PC-9 (cell line): ENCODE measurements at regions not wholly inside any gene's neighbourhood (a gene's known extent, or its start where the extent isn't known, plus 50 kb on each side); places are given as distances from the start of the nearest gene placed in this dataset.

Experiments used
- BruUV-seq: library from RNA; stranded (reverse); fragments of 400-500 nt; replicated peaks from 2 replicates; lab custom pipeline; 2021; lab: Mats Ljungman, UMichigan
- CTCF ChIA-PET: fragments of 300-600 bp; sonication (Branson Sonifier 250); formaldehyde crosslinking; loops from one replicate; lab custom pipeline; 2022; ENCODE audit warnings: antibody characterized with exemption; lab: Charles Lee
- POLR2A ChIA-PET: fragments of 300-600 bp; sonication (Branson Sonifier 250); formaldehyde crosslinking; loops from one replicate; lab custom pipeline; 2022; ENCODE audit warnings: antibody characterized with exemption; ENCODE audit not compliant: unreplicated experiment; lab: Charles Lee
- DNase-seq, 2 experiments: peaks; one replicate each; pipeline versions ENCODE4 v3.0.0 to v3.0.0-alpha.2; 2015 to 2022; ENCODE audit warnings: mixed read lengths in 1 of 2
- H2AFZ ChIP-seq: fragments of 200-600 bp; sonication (generic); 2 replicates; pipeline ENCODE4 v1.8.1; 2017; ENCODE audit warnings: antibody characterized with exemption
- H3F3A ChIP-seq: fragments of 200-600 bp; sonication (generic); 2 replicates; pipeline ENCODE4 v1.8.1; 2017; ENCODE audit warnings: antibody characterized with exemption, mild to moderate bottlenecking, low read depth; ENCODE audit not compliant: insufficient read depth
- H3K27ac ChIP-seq: fragments of 200-600 bp; sonication (generic); 2 replicates; pipeline ENCODE4 v1.6.1; 2016; ENCODE audit warnings: mixed run types
- H3K27me3 ChIP-seq: fragments of 200-600 bp; sonication (generic); 2 replicates; pipeline ENCODE4 v1.6.1; 2016; ENCODE audit warnings: low read depth, mixed run types; ENCODE audit not compliant: insufficient read depth
- H3K36me3 ChIP-seq: fragments of 200-600 bp; sonication (generic); 2 replicates; pipeline ENCODE4 v1.6.1; 2016; ENCODE audit warnings: low read depth, mixed run types
- H3K4me1 ChIP-seq: fragments of 200-600 bp; sonication (generic); replicated peaks from 2 replicates; pipeline ENCODE4 v1.6.1; 2016; ENCODE audit warnings: mixed run types; ENCODE audit not compliant: insufficient read depth
- H3K4me2 ChIP-seq: fragments of 200-600 bp; sonication (generic); 2 replicates; pipeline ENCODE4 v1.6.1; 2017; ENCODE audit warnings: mixed run types
- H3K4me3 ChIP-seq: fragments of 200-600 bp; sonication (generic); 2 replicates; pipeline ENCODE4 v1.6.1; 2016; ENCODE audit warnings: mixed run types
- H3K79me2 ChIP-seq: fragments of 200-600 bp; sonication (generic); 2 replicates; pipeline ENCODE4 v1.6.1; 2017; ENCODE audit warnings: low read depth, mixed run types
- H3K9me2 ChIP-seq: fragments of 200-600 bp; sonication (generic); 2 replicates; pipeline ENCODE4 v1.8.1; 2017; ENCODE audit warnings: mild to moderate bottlenecking; ENCODE audit not compliant: insufficient read depth
- H3K9me3 ChIP-seq: fragments of 200-600 bp; sonication (generic); 2 replicates; pipeline ENCODE4 v1.8.1; 2016; ENCODE audit warnings: low read depth; ENCODE audit not compliant: insufficient read depth
- H4K20me1 ChIP-seq: fragments of 200-600 bp; sonication (generic); 2 replicates; pipeline ENCODE4 v1.8.1; 2017; ENCODE audit not compliant: insufficient read depth
- EZH2 ChIP-seq: fragments of 200-600 bp; sonication (generic); IDR thresholded peaks from 2 replicates; pipeline ENCODE4 v1.8.0; 2017; ENCODE audit warnings: antibody characterized with exemption, low read depth
- intact Hi-C: fragments of 100-400 bp; cut with micrococcal nuclease; formaldehyde crosslinking; loops from one replicate; pipeline ENCODE4 v1.10.0; 2022; ENCODE audit not compliant: unreplicated experiment
- TF ChIP-seq, protein P1 (sequence below): fragments of 200-600 bp; sonication (generic); conservative IDR thresholded peaks from 2 replicates; pipeline ENCODE4 v1.6.1; 2017; ENCODE audit warnings: mixed run types, antibody characterized with exemption, mild to moderate bottlenecking, moderate library complexity

DNA sequence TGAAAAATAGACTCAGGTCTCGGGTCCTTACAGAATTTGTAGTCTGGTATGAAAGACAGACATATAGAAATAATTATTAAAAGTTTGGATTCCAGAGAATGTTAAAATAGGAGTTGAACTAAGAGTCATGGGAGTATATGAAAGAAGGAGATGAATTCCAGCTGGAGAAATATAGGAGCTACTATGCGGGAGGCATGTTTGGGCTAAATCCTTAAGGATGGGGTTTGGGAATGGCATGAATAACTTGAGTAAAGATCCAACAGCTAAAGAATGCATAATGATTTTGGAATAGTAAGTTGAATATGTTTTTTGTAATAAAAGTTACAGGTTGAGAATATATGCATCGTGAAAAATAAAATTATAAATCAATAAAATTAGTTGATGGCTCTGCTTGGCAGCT is 129.4 kb upstream of the SLC5A12 start:
- Histone ChIP-seq H3K9me2 (no peaks in the 10 kb centered on the region), H3K4me1 (no peaks in the 10 kb centered on the region), H2AFZ (no peak overlapping the region), H3K27ac (no peak overlapping the region), H3K36me3 (no peaks in the 10 kb centered on the region), H3K79me2 (no peaks in the 10 kb centered on the region), H3K9me3 (no peaks in the 10 kb centered on the region), H3K4me3 (no peak overlapping the region), H4K20me1 (no peaks in the 10 kb centered on the region; the same call in 1 of the 2 replicates), H3K27me3 (no peaks in the 10 kb centered on the region), H3F3A (no peaks in the 10 kb centered on the region), H3K4me2 (no peak overlapping the region)
- DNase-seq, result no peak
- CTCF ChIA-PET, result no interaction called here
- BruUV-seq, result no TSS peak
- POLR2A ChIA-PET, result no interaction called here
- intact Hi-C loops, result no loop called here
- TF ChIP-seq, protein P1, sequence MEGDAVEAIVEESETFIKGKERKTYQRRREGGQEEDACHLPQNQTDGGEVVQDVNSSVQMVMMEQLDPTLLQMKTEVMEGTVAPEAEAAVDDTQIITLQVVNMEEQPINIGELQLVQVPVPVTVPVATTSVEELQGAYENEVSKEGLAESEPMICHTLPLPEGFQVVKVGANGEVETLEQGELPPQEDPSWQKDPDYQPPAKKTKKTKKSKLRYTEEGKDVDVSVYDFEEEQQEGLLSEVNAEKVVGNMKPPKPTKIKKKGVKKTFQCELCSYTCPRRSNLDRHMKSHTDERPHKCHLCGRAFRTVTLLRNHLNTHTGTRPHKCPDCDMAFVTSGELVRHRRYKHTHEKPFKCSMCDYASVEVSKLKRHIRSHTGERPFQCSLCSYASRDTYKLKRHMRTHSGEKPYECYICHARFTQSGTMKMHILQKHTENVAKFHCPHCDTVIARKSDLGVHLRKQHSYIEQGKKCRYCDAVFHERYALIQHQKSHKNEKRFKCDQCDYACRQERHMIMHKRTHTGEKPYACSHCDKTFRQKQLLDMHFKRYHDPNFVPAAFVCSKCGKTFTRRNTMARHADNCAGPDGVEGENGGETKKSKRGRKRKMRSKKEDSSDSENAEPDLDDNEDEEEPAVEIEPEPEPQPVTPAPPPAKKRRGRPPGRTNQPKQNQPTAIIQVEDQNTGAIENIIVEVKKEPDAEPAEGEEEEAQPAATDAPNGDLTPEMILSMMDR, result no peak
- no peak for TF ChIP-seq EZH2

DNA sequence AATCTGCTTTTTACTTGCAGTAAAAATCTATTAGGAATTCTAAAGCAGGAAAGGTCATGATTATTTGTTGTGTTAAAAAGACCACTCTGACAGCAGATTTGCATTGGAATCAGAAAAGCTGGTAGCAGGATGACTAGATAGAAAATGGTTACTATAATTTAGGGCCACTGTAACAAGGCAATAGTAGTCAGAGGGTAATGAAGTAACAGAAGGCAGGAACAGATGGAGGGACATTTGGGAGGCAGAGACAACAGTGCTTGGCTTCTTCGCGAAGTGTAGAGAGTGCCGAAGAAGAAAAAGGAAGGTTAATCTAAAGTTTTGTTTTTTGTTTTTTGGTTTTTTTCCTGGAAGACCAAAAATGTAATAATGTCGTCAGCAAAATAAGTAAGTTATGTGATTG is 129.8 kb upstream of the SLC5A12 start:
- no peaks in the 10 kb centered on the region for H3F3A ChIP-seq
- TF ChIP-seq, protein P1, result no peak
- no peak for TF ChIP-seq EZH2
- DNase-seq, result no peak
- no peaks in the 10 kb centered on the region for H3K4me1 ChIP-seq
- H3K27me3 ChIP-seq, result no peaks in the 10 kb centered on the region
- no peaks in the 10 kb centered on the region for H3K79me2 ChIP-seq
- no peaks in the 10 kb centered on the region for H3K9me3 ChIP-seq
- no peak overlapping the region for H2AFZ ChIP-seq
- no peak overlapping the region for H3K27ac ChIP-seq
- H3K4me3 ChIP-seq, result no peak overlapping the region
- intact Hi-C loops, result no loop called here
- no peaks in the 10 kb centered on the region; the same call in 1 of the 2 replicates for H4K20me1 ChIP-seq
- no peak overlapping the region for H3K4me2 ChIP-seq
- BruUV-seq, result no TSS peak
- no peaks in the 10 kb centered on the region for H3K36me3 ChIP-seq
- no peaks in the 10 kb centered on the region for H3K9me2 ChIP-seq
- ChIA-PET POLR2A (no interaction called here), CTCF (no interaction called here)

DNA sequence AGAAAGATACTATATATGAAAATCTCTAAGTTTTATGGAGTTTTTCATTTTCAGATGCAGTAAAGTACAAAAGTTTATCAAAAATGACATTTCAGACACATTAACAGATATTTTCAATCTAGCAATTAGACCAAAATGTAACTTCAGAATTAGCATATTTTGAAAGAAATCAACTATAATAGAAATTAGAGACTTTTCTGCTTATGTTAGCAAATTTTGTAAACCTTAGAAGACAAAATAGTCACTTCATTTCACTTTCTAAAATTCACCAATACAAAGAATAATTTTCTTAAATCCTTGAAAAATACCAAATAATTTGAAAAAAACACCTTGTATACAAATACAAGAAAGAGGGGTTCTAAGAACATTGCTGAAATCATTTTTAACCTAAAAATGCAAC is 135.8 kb upstream of the FIBIN start:
- no peaks in the 10 kb centered on the region for H3K27me3 ChIP-seq
- intact Hi-C loops, result no loop called here
- H3K36me3 ChIP-seq, result no peaks in the 10 kb centered on the region
- no TSS peak for BruUV-seq
- no peak overlapping the region for H3K4me3 ChIP-seq
- TF ChIP-seq EZH2, result no peak
- TF ChIP-seq, protein P1, result no peak
- H2AFZ ChIP-seq, result no peak overlapping the region
- H3K4me2 ChIP-seq, result no peak overlapping the region
- H4K20me1 ChIP-seq, result no peaks in the 10 kb centered on the region; the same call in 1 of the 2 replicates
- DNase-seq, result no peak
- H3K9me3 ChIP-seq, result no peaks in the 10 kb centered on the region
- no peaks in the 10 kb centered on the region for H3K79me2 ChIP-seq
- H3K9me2 ChIP-seq, result no peaks in the 10 kb centered on the region
- H3F3A ChIP-seq, result no peaks in the 10 kb centered on the region
- ChIA-PET CTCF (no interaction called here), POLR2A (no interaction called here)
- H3K4me1 ChIP-seq, result no peaks in the 10 kb centered on the region
- H3K27ac ChIP-seq, result no peak overlapping the region
